Nephron (organoid): ENCODE measurements at regions not wholly inside any gene's neighbourhood (a gene's known extent, or its start where the extent isn't known, plus 50 kb on each side); places are given as distances from the start of the nearest gene placed in this dataset.

Experiments used
- H3K27ac Mint-ChIP-seq, 3 experiments: 2 replicates each; pipeline ENCODE4 v1.8.0; 2020; ENCODE audit warnings: mixed read lengths in 3 of 3, mild to moderate bottlenecking in 2 of 3, moderate library complexity in 1 of 3
- H3K27me3 Mint-ChIP-seq: 2 replicates; pipeline ENCODE4 v1.8.0; 2021; ENCODE audit warnings: low read depth, mild to moderate bottlenecking, moderate library complexity, mixed read lengths
- H3K36me3 Mint-ChIP-seq: 2 replicates; pipeline ENCODE4 v1.8.0; 2020; ENCODE audit warnings: low read depth, mixed read lengths
- H3K4me1 Mint-ChIP-seq: 2 replicates; pipeline ENCODE4 v1.8.0; 2020; ENCODE audit warnings: mixed read lengths
- H3K4me3 Mint-ChIP-seq, 3 experiments: 2 replicates each; pipeline ENCODE4 v1.8.0; 2020; ENCODE audit warnings: mild to moderate bottlenecking in 3 of 3, mixed read lengths in 3 of 3, moderate library complexity in 2 of 3
- H3K9me3 Mint-ChIP-seq: 2 replicates; pipeline ENCODE4 v1.8.0; 2020; ENCODE audit warnings: mixed read lengths
- TF ChIP-seq, protein P1 (sequence below), 3 experiments: fragments of 200-600 bp; sonication (generic); IDR thresholded peaks; one replicate each; pipeline ENCODE4 v1.5.0; 2021; ENCODE audit warnings: antibody characterized with exemption in 3 of 3; ENCODE audit not compliant: unreplicated experiment in 3 of 3

DNA sequence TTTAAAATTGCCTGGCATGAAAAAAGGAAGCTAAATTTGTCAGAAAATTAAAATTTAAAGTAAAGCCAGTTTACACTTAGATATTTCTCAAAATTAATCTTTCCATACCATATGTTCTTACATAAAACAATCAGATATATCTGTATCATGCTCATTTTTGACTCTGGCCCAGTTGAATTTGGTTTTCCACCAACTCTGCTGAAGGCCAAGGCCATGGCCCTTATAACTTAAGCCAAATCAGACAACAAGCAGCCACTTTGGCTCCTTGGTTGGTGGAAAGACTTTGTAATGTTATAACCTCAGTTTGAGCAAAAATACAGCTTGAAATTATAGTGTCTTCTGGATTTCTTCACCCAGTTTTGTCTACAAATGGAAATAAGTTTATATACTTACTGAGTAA, 97.3 kb downstream of the CENPW start:
- Mint-ChIP-seq H3K4me3 (no peak overlapping the region), H3K9me3 (no peaks in the 10 kb centered on the region), H3K27me3 (no peaks in the 10 kb centered on the region), H3K4me1 (peaks cover 20% of the 10 kb centered on the region), H3K27ac (peak overlapping the region in 1 of 3 experiments; percentile 86), H3K36me3 (no peaks in the 10 kb centered on the region)
- TF ChIP-seq, protein P1, sequence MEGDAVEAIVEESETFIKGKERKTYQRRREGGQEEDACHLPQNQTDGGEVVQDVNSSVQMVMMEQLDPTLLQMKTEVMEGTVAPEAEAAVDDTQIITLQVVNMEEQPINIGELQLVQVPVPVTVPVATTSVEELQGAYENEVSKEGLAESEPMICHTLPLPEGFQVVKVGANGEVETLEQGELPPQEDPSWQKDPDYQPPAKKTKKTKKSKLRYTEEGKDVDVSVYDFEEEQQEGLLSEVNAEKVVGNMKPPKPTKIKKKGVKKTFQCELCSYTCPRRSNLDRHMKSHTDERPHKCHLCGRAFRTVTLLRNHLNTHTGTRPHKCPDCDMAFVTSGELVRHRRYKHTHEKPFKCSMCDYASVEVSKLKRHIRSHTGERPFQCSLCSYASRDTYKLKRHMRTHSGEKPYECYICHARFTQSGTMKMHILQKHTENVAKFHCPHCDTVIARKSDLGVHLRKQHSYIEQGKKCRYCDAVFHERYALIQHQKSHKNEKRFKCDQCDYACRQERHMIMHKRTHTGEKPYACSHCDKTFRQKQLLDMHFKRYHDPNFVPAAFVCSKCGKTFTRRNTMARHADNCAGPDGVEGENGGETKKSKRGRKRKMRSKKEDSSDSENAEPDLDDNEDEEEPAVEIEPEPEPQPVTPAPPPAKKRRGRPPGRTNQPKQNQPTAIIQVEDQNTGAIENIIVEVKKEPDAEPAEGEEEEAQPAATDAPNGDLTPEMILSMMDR (IDR thresholded peaks at IDR 0.05; ENCODE audit: unreplicated experiment in 3 of 3), result no peak

DNA sequence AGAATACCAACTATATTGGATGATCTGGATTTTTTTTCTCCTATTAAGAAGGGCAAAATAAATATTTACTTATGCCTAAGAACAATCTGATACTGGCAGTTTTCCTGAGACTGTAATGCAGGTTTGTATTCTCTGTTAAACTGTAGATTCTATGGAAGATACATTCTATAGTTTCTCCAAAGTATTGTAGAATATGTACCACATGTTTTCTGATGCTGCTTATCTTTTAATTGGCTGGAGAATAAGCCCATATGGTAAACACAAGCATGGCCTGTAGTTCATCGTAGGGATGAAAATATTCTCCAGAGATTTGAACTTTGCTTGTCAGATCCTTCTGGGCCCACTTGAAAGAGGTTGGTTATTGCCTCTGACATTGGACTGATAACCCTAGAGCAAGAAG, 99.1 kb downstream of the CENPW start:
- Mint-ChIP-seq H3K27ac (no peak overlapping the region), H3K4me3 (no peak overlapping the region), H3K27me3 (no peaks in the 10 kb centered on the region), H3K36me3 (no peaks in the 10 kb centered on the region), H3K4me1 (peaks cover 20% of the 10 kb centered on the region), H3K9me3 (no peaks in the 10 kb centered on the region)
- TF ChIP-seq, protein P1 (IDR thresholded peaks at IDR 0.05; ENCODE audit: unreplicated experiment in 3 of 3), result no peak

DNA sequence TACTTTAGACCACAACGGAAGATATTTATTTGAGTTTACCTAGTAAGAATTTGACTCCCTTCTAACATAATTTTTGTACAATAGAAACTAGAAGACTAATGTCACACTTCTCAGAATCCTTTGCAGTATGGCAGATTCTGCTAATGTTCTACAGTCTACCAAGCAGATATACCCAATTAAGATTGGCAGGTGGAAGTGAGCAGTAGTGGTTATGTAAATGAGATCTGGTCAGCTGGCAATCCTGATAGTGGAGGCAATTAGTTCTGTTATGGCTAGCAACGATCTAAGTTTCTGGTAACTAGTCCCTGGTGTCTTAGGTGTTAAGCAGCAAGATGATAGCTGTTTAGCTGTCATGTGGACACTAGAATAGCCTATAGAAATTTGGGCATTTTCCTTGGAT, 101.0 kb downstream of the CENPW start:
- Mint-ChIP-seq H3K4me3 (no peak overlapping the region), H3K27ac (no peak overlapping the region), H3K27me3 (no peaks in the 10 kb centered on the region), H3K4me1 (peaks cover 8% of the 10 kb centered on the region), H3K9me3 (no peaks in the 10 kb centered on the region), H3K36me3 (no peaks in the 10 kb centered on the region)
- TF ChIP-seq, protein P1 (IDR thresholded peaks at IDR 0.05; ENCODE audit: unreplicated experiment in 3 of 3), result no peak

DNA sequence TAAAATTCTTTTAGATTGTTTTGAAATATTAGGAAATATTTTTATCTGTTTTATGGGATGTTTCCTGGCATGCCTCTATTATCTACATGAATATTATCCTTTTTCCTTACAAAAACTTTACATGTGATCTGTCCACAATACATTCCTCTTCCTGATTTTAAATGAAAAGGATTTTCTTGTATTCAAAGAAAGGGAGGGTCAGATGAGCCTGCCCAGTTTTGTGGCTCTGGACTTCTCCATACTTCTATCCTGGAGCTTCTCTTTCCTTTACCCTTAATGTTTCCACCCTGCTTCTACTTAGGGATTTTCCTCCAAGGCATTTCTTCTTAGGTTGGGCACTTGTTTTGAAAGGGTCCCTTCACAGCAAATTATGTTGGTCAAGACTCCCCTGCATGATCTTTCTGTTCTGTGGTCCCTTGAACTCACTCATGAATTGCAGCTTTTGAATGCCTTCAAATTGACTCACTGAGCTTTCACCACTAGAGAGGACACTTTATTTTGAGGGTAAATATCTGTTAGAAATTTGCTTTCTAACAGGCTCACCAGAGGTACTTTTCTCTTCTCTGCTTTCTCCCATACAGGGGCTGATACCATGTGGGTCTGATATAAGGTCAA, 104.9 kb downstream of the CENPW start:
- no peaks in the 10 kb centered on the region for H3K9me3 Mint-ChIP-seq
- H3K36me3 Mint-ChIP-seq, result no peaks in the 10 kb centered on the region
- H3K27me3 Mint-ChIP-seq, result no peaks in the 10 kb centered on the region
- no peak overlapping the region for H3K4me3 Mint-ChIP-seq
- TF ChIP-seq, protein P1 (IDR thresholded peaks at IDR 0.05; ENCODE audit: unreplicated experiment in 3 of 3), result no peak
- no peak overlapping the region for H3K27ac Mint-ChIP-seq
- no peaks in the 10 kb centered on the region for H3K4me1 Mint-ChIP-seq

DNA sequence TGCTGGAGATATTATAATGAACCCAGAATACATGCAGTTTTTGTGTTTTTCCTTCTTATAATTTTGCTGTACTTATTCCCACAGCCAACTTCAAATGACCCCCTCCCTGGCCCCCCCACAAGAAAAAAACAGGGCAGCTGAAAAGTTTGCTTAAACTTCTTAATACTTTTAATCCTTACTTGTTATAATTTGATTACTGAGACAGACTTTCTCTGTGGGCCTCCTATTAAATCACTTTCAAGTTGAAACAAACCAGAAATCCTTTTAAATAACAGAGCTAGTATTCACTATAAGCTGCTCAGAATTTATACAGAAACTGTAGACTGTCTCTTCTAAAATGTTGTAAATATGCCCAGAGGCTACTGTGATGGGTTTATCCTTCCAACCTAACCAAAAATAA, 106.3 kb downstream of the CENPW start:
- no peaks in the 10 kb centered on the region for H3K4me1 Mint-ChIP-seq
- H3K4me3 Mint-ChIP-seq, result no peak overlapping the region
- H3K27me3 Mint-ChIP-seq, result no peaks in the 10 kb centered on the region
- no peaks in the 10 kb centered on the region for H3K36me3 Mint-ChIP-seq
- H3K9me3 Mint-ChIP-seq, result no peaks in the 10 kb centered on the region
- TF ChIP-seq, protein P1 (IDR thresholded peaks at IDR 0.05; ENCODE audit: unreplicated experiment in 3 of 3), result no peak
- peak overlapping the region in 2 of 3 experiments; percentile 37 to 61 for H3K27ac Mint-ChIP-seq

DNA sequence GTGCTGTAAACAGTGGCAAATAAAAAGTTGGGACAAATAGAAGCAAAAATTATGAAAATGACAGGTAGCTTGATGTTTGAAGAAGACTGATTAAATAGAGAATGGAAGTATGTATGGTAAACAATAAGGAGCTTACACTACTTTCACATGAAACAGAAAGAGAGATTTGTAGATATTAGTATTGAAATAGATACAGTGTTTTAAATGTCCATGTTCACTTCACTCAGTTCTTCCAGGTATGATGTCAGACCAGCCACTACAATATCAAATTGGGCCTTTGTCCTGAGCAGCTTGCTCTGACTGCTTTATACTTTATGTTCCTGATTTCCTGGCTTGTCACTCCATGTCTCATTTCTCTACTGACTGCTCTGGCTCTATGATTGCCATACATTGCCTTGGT, 107.5 kb downstream of the CENPW start:
- Mint-ChIP-seq H3K27ac (peak overlapping the region in 1 of 3 experiments; percentile 16), H3K36me3 (no peaks in the 10 kb centered on the region), H3K4me3 (no peak overlapping the region), H3K27me3 (no peaks in the 10 kb centered on the region), H3K4me1 (no peaks in the 10 kb centered on the region), H3K9me3 (peaks cover 3% of the 10 kb centered on the region)
- TF ChIP-seq, protein P1 (IDR thresholded peaks at IDR 0.05; ENCODE audit: unreplicated experiment in 3 of 3), result no peak
